22Rv1 (cell line): ENCODE measurements at regions not wholly inside any gene's neighbourhood (a gene's known extent, or its start where the extent isn't known, plus 50 kb on each side); places are given as distances from the start of the nearest gene placed in this dataset.

ENCODE experiments used
- ZFX ChIP-seq: fragments of 450-650 bp; IDR thresholded peaks from 2 replicates; pipeline ENCODE4 v1.6.1; 2017; ENCODE audit warnings: antibody characterized with exemption, borderline replicate concordance
- TF ChIP-seq, protein P1 (sequence below): fragments of 450-650 bp; IDR thresholded peaks from 2 replicates; pipeline ENCODE4 v1.5.1; 2017; ENCODE audit warnings: mild to moderate bottlenecking

GRCh38 chr1:192448026-192448578 lies 127.5 kb upstream of the RGS1 start:
- TF ChIP-seq, protein P1, sequence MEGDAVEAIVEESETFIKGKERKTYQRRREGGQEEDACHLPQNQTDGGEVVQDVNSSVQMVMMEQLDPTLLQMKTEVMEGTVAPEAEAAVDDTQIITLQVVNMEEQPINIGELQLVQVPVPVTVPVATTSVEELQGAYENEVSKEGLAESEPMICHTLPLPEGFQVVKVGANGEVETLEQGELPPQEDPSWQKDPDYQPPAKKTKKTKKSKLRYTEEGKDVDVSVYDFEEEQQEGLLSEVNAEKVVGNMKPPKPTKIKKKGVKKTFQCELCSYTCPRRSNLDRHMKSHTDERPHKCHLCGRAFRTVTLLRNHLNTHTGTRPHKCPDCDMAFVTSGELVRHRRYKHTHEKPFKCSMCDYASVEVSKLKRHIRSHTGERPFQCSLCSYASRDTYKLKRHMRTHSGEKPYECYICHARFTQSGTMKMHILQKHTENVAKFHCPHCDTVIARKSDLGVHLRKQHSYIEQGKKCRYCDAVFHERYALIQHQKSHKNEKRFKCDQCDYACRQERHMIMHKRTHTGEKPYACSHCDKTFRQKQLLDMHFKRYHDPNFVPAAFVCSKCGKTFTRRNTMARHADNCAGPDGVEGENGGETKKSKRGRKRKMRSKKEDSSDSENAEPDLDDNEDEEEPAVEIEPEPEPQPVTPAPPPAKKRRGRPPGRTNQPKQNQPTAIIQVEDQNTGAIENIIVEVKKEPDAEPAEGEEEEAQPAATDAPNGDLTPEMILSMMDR: no peak
- TF ChIP-seq ZFX: no peak
